NCI-H1048 (cell line): ENCODE measurements at regions not wholly inside any gene's neighbourhood (a gene's known extent, or its start where the extent isn't known, plus 50 kb on each side); places are given as distances from the start of the nearest gene placed in this dataset.

Source experiments
- DNase-seq: peaks from one replicate; lab custom pipeline; 2025; lab: John Stamatoyannopoulos, UW

GRCh38 chr3:148309390-148310035 lies 388.2 kb upstream of the AGTR1 start:
- DNase-seq, result no peak

- no peak for DNase-seq
Measured at GRCh38 chr3:148315756-148316155, 381.9 kb upstream of the AGTR1 start.

GRCh38 chr3:148318240-148318639 lies 379.5 kb upstream of the AGTR1 start:
- DNase-seq, result no peak

- DNase-seq, result no peak
Measured at GRCh38 chr3:148319161-148319915, 378.4 kb upstream of the AGTR1 start.

- DNase-seq, result no peak
Measured at GRCh38 chr3:148319960-148320359, 377.7 kb upstream of the AGTR1 start.

- no peak for DNase-seq
Measured at GRCh38 chr3:148329481-148330235, 368.0 kb upstream of the AGTR1 start.

- DNase-seq, result no peak
Measured at GRCh38 chr3:148330542-148330941, 367.2 kb upstream of the AGTR1 start.

- no peak for DNase-seq
Measured at GRCh38 chr3:148331081-148331846, 366.4 kb upstream of the AGTR1 start.

- DNase-seq, result no peak
Measured at GRCh38 chr3:148332509-148332908, 365.2 kb upstream of the AGTR1 start.

- DNase-seq, result no peak
Measured at GRCh38 chr3:148333091-148333490, 364.6 kb upstream of the AGTR1 start.

- no peak for DNase-seq
Measured at GRCh38 chr3:148335612-148336011, 362.1 kb upstream of the AGTR1 start.

- no peak for DNase-seq
Measured at GRCh38 chr3:148343416-148343815, 354.3 kb upstream of the AGTR1 start.

GRCh38 chr3:148344521-148344920 lies 353.2 kb upstream of the AGTR1 start:
- no peak for DNase-seq

- no peak for DNase-seq
Measured at GRCh38 chr3:148360051-148360450, 337.7 kb upstream of the AGTR1 start.

- no peak for DNase-seq
Measured at GRCh38 chr3:148366743-148367410, 330.8 kb upstream of the AGTR1 start.

GRCh38 chr3:148367756-148368155 lies 329.9 kb upstream of the AGTR1 start:
- no peak for DNase-seq

- DNase-seq, result no peak
Measured at GRCh38 chr3:148369381-148369780, 328.3 kb upstream of the AGTR1 start.

GRCh38 chr3:148372206-148372875 lies 325.4 kb upstream of the AGTR1 start:
- no peak for DNase-seq

- DNase-seq, result no peak
Measured at GRCh38 chr3:148373961-148374360, 323.7 kb upstream of the AGTR1 start.

- no peak for DNase-seq
Measured at GRCh38 chr3:148379763-148380382, 317.8 kb upstream of the AGTR1 start.

- no peak for DNase-seq
Measured at GRCh38 chr3:148381051-148381450, 316.7 kb upstream of the AGTR1 start.
